HEK293 (cell line): ENCODE measurements at regions not wholly inside any gene's neighbourhood (a gene's known extent, or its start where the extent isn't known, plus 50 kb on each side); places are given as distances from the start of the nearest gene placed in this dataset.

ENCODE experiments used
- CTCF ChIA-PET: fragments of 350-600 bp; formaldehyde crosslinking; extraction: SDS; loops from one replicate; lab custom pipeline; 2021; ENCODE audit warnings: antibody characterized with exemption; lab: Yijun Ruan, JAX
- POLR2A ChIA-PET: fragments of 300-600 bp; formaldehyde crosslinking; extraction: SDS; loops from one replicate; lab custom pipeline; 2020; ENCODE audit warnings: antibody characterized with exemption, inconsistent platforms; lab: Yijun Ruan, JAX
- H3K27ac ChIP-seq: fragments of 200-500 bp; sonication (Bioruptor generic); 2 replicates; pipeline ENCODE4 v1.5.1; 2014; ENCODE audit warnings: low read depth, low read length, control low read depth, inconsistent platforms; ENCODE audit errors: extremely low read depth
- H3K36me3 ChIP-seq, 2 experiments: fragments of 200-500 bp in 1 of 2; sonication (Bioruptor generic) in 1 of 2; 1 replicate in 1 of 2; 2 replicates in 1 of 2; pipeline ENCODE4 v1.5.1; 2014 to 2017; ENCODE audit warnings: inconsistent platforms in 2 of 2, low read length in 2 of 2; ENCODE audit not compliant: control insufficient read depth in 2 of 2, insufficient read depth in 1 of 2
- H3K4me1 ChIP-seq: fragments of 200-500 bp; sonication (Bioruptor generic); 2 replicates; pipeline ENCODE4 v1.5.1; 2014; ENCODE audit warnings: mild to moderate bottlenecking, low read length, inconsistent platforms; ENCODE audit not compliant: control insufficient read depth, insufficient read depth
- H3K4me3 ChIP-seq: 2 replicates; pipeline ENCODE4 v1.5.1; 2011; ENCODE audit warnings: low read depth, mild to moderate bottlenecking, control low read depth, low read length, moderate library complexity
- H3K9me3 ChIP-seq: fragments of 200-500 bp; sonication (Bioruptor generic); 2 replicates; pipeline ENCODE4 v1.5.1; 2014; ENCODE audit warnings: low read depth, low read length, inconsistent platforms; ENCODE audit not compliant: control insufficient read depth, insufficient read depth
- GLI4 ChIP-seq: fragments of 450-650 bp; formaldehyde crosslinking; IDR thresholded peaks from 2 replicates; pipeline ENCODE4 v1.5.1; 2016; ENCODE audit warnings: missing biosample characterization, missing genetic modification characterization
- GLIS2 ChIP-seq: fragments of 450-650 bp; formaldehyde crosslinking; IDR thresholded peaks from 2 replicates; pipeline ENCODE4 v1.5.1; 2016; ENCODE audit warnings: missing biosample characterization, missing genetic modification characterization
- KLF8 ChIP-seq: fragments of 450-650 bp; formaldehyde crosslinking; IDR thresholded peaks from 2 replicates; pipeline ENCODE4 v1.5.1; 2016; ENCODE audit warnings: missing biosample characterization, missing genetic modification characterization
- MEIS1 ChIP-seq: sonication (generic); formaldehyde crosslinking; IDR thresholded peaks from 2 replicates; pipeline ENCODE4 v1.8.1; 2022; ENCODE audit warnings: missing genetic modification reagents, mild to moderate bottlenecking, borderline replicate concordance
- PRDM1 ChIP-seq: fragments of 450-650 bp; formaldehyde crosslinking; IDR thresholded peaks from 2 replicates; pipeline ENCODE4; 2016; ENCODE audit warnings: missing biosample characterization, missing genetic modification characterization
- SALL2 ChIP-seq: fragments of 450-650 bp; formaldehyde crosslinking; IDR thresholded peaks from 2 replicates; pipeline ENCODE4 v1.5.0; 2017; ENCODE audit warnings: missing biosample characterization, mild to moderate bottlenecking, missing genetic modification characterization, borderline replicate concordance
- SP7 ChIP-seq: fragments of 450-650 bp; formaldehyde crosslinking; IDR thresholded peaks from 2 replicates; pipeline ENCODE4 v1.5.1; 2016; ENCODE audit warnings: missing biosample characterization, missing genetic modification characterization
- ZBTB7A ChIP-seq: fragments of 450-650 bp; formaldehyde crosslinking; IDR thresholded peaks from 2 replicates; pipeline ENCODE4 v1.5.1; 2016; ENCODE audit warnings: low read depth, missing biosample characterization, missing genetic modification characterization
- ZBTB8A ChIP-seq: fragments of 450-650 bp; formaldehyde crosslinking; IDR thresholded peaks from 2 replicates; pipeline ENCODE4 v1.5.1; 2016; ENCODE audit warnings: missing biosample characterization, missing genetic modification characterization
- ZEB2 ChIP-seq: fragments of 450-650 bp; formaldehyde crosslinking; IDR thresholded peaks from 2 replicates; pipeline ENCODE4 v1.5.1; 2016; ENCODE audit warnings: missing biosample characterization, missing genetic modification characterization
- ZNF114 ChIP-seq: fragments of 450-650 bp; formaldehyde crosslinking; IDR thresholded peaks from 2 replicates; pipeline ENCODE4 v1.5.0; 2017; ENCODE audit warnings: missing biosample characterization, missing genetic modification characterization
- ZNF146 ChIP-seq: fragments of 450-650 bp; formaldehyde crosslinking; IDR thresholded peaks from 2 replicates; pipeline ENCODE4 v1.5.1; 2016; ENCODE audit warnings: missing biosample characterization, missing genetic modification characterization
- ZNF157 ChIP-seq: fragments of 450-650 bp; formaldehyde crosslinking; IDR thresholded peaks from 2 replicates; pipeline ENCODE4 v1.5.1; 2016; ENCODE audit warnings: missing biosample characterization, missing genetic modification characterization
- ZNF335 ChIP-seq: fragments of 450-650 bp; formaldehyde crosslinking; conservative IDR thresholded peaks from 2 replicates; pipeline ENCODE4 v1.5.1; 2016; ENCODE audit warnings: missing biosample characterization, missing genetic modification characterization
- ZNF366 ChIP-seq: fragments of 450-650 bp; formaldehyde crosslinking; conservative IDR thresholded peaks from 2 replicates; pipeline ENCODE4 v1.5.1; 2016; ENCODE audit warnings: missing biosample characterization, missing genetic modification characterization
- ZNF501 ChIP-seq: fragments of 450-650 bp; formaldehyde crosslinking; IDR thresholded peaks from 2 replicates; pipeline ENCODE4 v1.5.1; 2016; ENCODE audit warnings: missing biosample characterization, missing genetic modification characterization
- ZNF530 ChIP-seq: fragments of 450-650 bp; formaldehyde crosslinking; IDR thresholded peaks from 2 replicates; pipeline ENCODE4 v1.5.1; 2016; ENCODE audit warnings: low read depth, missing biosample characterization, missing genetic modification characterization
- ZNF549 ChIP-seq: fragments of 450-650 bp; IDR thresholded peaks from 2 replicates; pipeline ENCODE4 v1.5.1; 2018; ENCODE audit warnings: missing biosample characterization, missing genetic modification characterization, mild to moderate bottlenecking, inconsistent platforms, moderate library complexity
- ZNF664 ChIP-seq: fragments of 450-650 bp; formaldehyde crosslinking; IDR thresholded peaks from 2 replicates; pipeline ENCODE4 v1.5.1; 2016; ENCODE audit warnings: missing biosample characterization, missing genetic modification characterization
- ZNF76 ChIP-seq: fragments of 450-650 bp; formaldehyde crosslinking; IDR thresholded peaks from 2 replicates; pipeline ENCODE4; 2016; ENCODE audit warnings: low read depth, missing biosample characterization, missing genetic modification characterization, borderline replicate concordance
- ZNF843 ChIP-seq: fragments of 450-650 bp; formaldehyde crosslinking; IDR thresholded peaks from 2 replicates; pipeline ENCODE4 v1.5.1; 2016; ENCODE audit warnings: missing biosample characterization, missing genetic modification characterization
- TF ChIP-seq, protein P1 (sequence below): fragments of 450-650 bp; IDR thresholded peaks from 2 replicates; pipeline ENCODE4 v1.5.1; 2018; ENCODE audit warnings: missing biosample characterization, mild to moderate bottlenecking, missing genetic modification characterization
- TF ChIP-seq, protein P2 (sequence below): fragments of 450-650 bp; formaldehyde crosslinking; IDR thresholded peaks from 2 replicates; pipeline ENCODE4 v1.5.1; 2016; ENCODE audit warnings: missing biosample characterization, missing genetic modification characterization
- TF ChIP-seq, protein P3 (sequence below): fragments of 450-650 bp; formaldehyde crosslinking; IDR thresholded peaks from 2 replicates; pipeline ENCODE4 v1.5.1; 2016; ENCODE audit warnings: missing biosample characterization, missing genetic modification characterization
- TF ChIP-seq, protein P4 (sequence below): fragments of 450-650 bp; formaldehyde crosslinking; IDR thresholded peaks from 2 replicates; pipeline ENCODE4 v1.5.1; 2017; ENCODE audit warnings: missing biosample characterization, missing genetic modification characterization

DNA sequence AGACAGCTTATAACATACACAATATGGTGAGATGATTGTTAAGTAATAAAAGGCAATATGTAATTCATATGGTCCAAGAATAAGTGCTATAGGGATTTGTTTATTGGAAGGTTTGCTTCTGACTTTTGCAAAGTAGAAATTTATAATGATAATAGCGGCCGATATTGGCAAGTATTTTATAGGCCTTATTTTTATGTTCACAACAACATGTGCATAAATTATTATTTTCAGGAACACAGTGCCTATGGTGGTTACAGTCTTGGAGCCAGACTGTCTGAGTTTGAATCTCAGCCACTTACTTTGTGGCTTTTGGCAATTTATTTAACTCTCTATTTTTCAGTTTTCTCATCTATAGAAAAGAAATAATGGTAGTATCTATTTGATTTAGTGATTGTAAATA lies 607.5 kb downstream of the USP25 start:
- Histone ChIP-seq H3K4me3 (no peak overlapping the region), H3K36me3 (no peaks in the 10 kb centered on the region), H3K9me3 (no peaks in the 10 kb centered on the region), H3K4me1 (no peaks in the 10 kb centered on the region), H3K27ac (no peak overlapping the region)
- TF ChIP-seq ZNF501, result no peak
- no peak for TF ChIP-seq PRDM1 (tag by site-specific recombination)
- TF ChIP-seq, protein P1, sequence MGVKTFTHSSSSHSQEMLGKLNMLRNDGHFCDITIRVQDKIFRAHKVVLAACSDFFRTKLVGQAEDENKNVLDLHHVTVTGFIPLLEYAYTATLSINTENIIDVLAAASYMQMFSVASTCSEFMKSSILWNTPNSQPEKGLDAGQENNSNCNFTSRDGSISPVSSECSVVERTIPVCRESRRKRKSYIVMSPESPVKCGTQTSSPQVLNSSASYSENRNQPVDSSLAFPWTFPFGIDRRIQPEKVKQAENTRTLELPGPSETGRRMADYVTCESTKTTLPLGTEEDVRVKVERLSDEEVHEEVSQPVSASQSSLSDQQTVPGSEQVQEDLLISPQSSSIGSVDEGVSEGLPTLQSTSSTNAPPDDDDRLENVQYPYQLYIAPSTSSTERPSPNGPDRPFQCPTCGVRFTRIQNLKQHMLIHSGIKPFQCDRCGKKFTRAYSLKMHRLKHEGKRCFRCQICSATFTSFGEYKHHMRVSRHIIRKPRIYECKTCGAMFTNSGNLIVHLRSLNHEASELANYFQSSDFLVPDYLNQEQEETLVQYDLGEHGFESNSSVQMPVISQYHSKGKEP (tag by site-specific recombination), result no peak
- TF ChIP-seq MEIS1 (CRISPR knock-in tag), result no peak
- no peak for TF ChIP-seq ZBTB7A (tag by site-specific recombination)
- no peak for TF ChIP-seq ZNF366
- no peak for TF ChIP-seq ZNF76
- no peak for TF ChIP-seq SALL2
- TF ChIP-seq ZNF664 (tag by site-specific recombination), result no peak
- TF ChIP-seq, protein P2, sequence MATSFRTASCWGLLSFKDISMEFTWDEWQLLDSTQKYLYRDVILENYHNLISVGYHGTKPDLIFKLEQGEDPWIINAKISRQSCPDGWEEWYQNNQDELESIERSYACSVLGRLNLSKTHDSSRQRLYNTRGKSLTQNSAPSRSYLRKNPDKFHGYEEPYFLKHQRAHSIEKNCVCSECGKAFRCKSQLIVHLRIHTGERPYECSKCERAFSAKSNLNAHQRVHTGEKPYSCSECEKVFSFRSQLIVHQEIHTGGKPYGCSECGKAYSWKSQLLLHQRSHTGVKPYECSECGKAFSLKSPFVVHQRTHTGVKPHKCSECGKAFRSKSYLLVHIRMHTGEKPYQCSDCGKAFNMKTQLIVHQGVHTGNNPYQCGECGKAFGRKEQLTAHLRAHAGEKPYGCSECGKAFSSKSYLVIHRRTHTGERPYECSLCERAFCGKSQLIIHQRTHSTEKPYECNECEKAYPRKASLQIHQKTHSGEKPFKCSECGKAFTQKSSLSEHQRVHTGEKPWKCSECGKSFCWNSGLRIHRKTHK (tag by site-specific recombination), result no peak
- TF ChIP-seq KLF8 (tag by site-specific recombination), result no peak
- TF ChIP-seq SP7, result no peak
- CTCF ChIA-PET, result interaction anchor here (0.6 to 1.1 kb wide), 4 partner anchors 9 to 226 kb away, joined by 3 to 4 read pairs (median 3); no protein-coding TSS in a partner anchor
- POLR2A ChIA-PET, result no interaction called here

DNA sequence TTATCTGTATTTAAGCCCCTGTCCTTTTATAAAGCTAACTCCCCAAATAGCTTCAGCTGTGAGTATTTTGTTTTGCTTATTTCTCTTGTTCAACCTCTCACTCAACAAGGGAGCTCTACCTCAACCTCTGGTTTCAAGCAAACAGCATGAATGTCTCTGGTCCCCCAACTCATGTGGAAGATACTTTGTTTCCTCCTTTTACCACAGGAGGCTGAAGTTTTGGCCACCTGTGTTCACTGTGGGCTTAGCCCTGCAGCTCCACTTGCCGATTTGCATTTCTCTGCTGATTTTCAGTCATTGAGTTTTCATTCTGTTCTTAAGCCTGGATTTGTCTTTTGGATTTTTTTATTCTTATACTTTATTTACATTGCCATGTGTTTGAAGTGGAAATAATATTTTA lies 613.1 kb downstream of the USP25 start:
- no peak overlapping the region for H3K4me3 ChIP-seq
- POLR2A ChIA-PET, result no interaction called here

DNA sequence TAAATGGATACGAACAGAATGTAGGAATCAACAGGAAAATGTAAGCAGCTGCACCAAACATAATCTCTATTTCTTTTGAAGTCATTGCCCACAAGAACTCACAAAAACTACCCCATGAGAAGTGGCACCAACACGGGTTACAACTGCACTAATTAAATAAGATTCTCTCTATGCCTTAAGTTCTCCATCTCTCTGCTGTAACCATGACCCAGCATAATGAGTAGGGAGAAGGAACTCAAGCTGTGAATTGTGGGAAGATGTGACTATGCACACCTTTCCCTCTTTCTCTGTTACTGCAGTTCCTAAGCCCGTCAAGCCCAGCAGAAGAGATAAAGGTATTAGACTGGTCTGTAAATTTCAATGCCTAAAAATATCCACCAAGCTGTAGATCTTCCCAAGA lies 614.0 kb downstream of the USP25 start:
- H3K9me3 ChIP-seq, result no peaks in the 10 kb centered on the region
- no peak overlapping the region for H3K4me3 ChIP-seq
- no peaks in the 10 kb centered on the region for H3K36me3 ChIP-seq
- TF ChIP-seq ZNF114 (tag by site-specific recombination), result no peak
- TF ChIP-seq, protein P3, sequence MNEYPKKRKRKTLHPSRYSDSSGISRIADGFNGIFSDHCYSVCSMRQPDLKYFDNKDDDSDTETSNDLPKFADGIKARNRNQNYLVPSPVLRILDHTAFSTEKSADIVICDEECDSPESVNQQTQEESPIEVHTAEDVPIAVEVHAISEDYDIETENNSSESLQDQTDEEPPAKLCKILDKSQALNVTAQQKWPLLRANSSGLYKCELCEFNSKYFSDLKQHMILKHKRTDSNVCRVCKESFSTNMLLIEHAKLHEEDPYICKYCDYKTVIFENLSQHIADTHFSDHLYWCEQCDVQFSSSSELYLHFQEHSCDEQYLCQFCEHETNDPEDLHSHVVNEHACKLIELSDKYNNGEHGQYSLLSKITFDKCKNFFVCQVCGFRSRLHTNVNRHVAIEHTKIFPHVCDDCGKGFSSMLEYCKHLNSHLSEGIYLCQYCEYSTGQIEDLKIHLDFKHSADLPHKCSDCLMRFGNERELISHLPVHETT (tag by site-specific recombination), result no peak
- no peak for TF ChIP-seq ZNF530 (tag by site-specific recombination)
- TF ChIP-seq, all 188 proteins: peak for 0
- ChIA-PET CTCF (interaction anchor here (0.6 to 0.8 kb wide), 3 partner anchors 254 to 380 kb away, joined by 3 to 5 read pairs (median 3); no protein-coding TSS in a partner anchor), POLR2A (no interaction called here)
- H3K27ac ChIP-seq, result no peak overlapping the region
- no peaks in the 10 kb centered on the region for H3K4me1 ChIP-seq

More for the DNA sequence above, 613.1 kb downstream of the USP25 start:
- CTCF ChIA-PET, result interaction anchor here (0.6 kb wide), 2 partner anchors 13 to 268 kb away, joined by 5 to 6 read pairs; no protein-coding TSS in a partner anchor
- no peaks in the 10 kb centered on the region for H3K4me1 ChIP-seq
- H3K36me3 ChIP-seq, result no peaks in the 10 kb centered on the region
- TF ChIP-seq ZNF843, result no peak
- TF ChIP-seq GLI4 (tag by site-specific recombination), result no peak
- TF ChIP-seq ZNF157 (tag by site-specific recombination), result no peak
- no peak for TF ChIP-seq GLIS2 (tag by site-specific recombination)
- no peak for TF ChIP-seq ZNF146 (tag by site-specific recombination)
- TF ChIP-seq ZBTB8A, result no peak
- no peak for TF ChIP-seq ZNF335
- no peak for TF ChIP-seq ZNF549 (tag by site-specific recombination)
- TF ChIP-seq ZBTB7A (tag by site-specific recombination), result no peak
- TF ChIP-seq, protein P4, sequence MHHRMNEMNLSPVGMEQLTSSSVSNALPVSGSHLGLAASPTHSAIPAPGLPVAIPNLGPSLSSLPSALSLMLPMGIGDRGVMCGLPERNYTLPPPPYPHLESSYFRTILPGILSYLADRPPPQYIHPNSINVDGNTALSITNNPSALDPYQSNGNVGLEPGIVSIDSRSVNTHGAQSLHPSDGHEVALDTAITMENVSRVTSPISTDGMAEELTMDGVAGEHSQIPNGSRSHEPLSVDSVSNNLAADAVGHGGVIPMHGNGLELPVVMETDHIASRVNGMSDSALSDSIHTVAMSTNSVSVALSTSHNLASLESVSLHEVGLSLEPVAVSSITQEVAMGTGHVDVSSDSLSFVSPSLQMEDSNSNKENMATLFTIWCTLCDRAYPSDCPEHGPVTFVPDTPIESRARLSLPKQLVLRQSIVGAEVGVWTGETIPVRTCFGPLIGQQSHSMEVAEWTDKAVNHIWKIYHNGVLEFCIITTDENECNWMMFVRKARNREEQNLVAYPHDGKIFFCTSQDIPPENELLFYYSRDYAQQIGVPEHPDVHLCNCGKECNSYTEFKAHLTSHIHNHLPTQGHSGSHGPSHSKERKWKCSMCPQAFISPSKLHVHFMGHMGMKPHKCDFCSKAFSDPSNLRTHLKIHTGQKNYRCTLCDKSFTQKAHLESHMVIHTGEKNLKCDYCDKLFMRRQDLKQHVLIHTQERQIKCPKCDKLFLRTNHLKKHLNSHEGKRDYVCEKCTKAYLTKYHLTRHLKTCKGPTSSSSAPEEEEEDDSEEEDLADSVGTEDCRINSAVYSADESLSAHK (tag by site-specific recombination), result no peak
- TF ChIP-seq ZEB2 (tag by site-specific recombination), result no peak
- no peaks in the 10 kb centered on the region for H3K9me3 ChIP-seq
- H3K27ac ChIP-seq, result no peak overlapping the region
